GM19463 (cell line): ENCODE measurements at regions not wholly inside any gene's neighbourhood (a gene's known extent, or its start where the extent isn't known, plus 50 kb on each side); places are given as distances from the start of the nearest gene placed in this dataset.

ENCODE experiments used
- ATAC-seq: cut with Tn5 transposase; IDR thresholded peaks from one replicate; pipeline ENCODE4 v1.9.1; 2021; ENCODE audit warnings: mild to moderate bottlenecking, moderate library complexity; ENCODE audit not compliant: unreplicated experiment

DNA sequence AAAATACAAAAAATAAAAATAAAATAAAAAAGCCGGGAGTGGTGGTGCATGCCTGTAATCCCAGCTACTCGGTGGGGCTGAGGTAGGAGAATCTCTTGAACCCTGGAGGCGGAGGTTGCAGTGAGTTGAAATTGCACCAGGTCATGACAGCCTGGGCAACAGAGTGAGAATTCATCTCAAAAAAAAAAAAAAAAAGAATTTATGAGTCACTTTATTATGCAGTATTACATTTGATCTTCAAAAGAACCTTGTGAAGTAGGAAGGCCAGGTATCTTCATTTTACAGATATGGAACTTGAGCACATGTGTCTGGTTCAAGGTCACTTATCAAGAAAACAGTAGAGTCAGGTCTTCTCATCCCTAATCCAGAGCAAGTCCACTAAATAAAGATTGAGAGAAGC is 459.4 kb upstream of the HNRNPA3 start:
- no peak for ATAC-seq

DNA sequence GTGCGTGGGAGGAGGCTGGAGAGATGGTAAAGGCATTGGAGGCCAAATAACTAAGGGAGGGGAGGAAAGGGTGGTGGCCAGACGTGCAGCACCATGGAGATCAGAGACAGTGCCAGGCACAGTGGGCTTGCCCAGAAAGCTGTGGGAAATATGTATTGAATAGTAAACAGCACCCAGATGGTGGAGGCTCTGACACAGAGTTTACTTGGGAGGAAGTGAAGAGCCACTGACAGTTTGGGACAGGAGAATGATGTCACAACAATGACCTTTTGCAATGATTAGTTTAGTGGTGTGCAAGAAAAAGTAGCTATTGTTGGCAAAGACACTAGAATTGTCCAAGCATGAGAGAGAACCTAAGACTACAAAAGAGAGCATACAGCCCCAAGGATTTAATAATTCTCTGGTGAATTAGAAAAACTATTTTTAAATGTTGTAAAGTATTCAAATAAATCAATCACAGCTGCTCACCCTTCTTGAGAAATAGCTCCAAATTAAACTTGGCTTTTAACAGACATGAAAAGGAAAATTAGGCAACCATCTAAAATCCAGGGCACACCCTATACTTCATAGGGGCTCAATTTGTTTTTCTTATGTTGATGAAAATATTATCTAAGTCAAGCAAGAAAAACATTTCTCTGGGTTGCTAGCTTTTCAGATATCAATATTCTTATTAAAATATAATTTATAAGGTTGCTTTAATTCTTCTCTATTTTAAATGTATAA is 458.7 kb upstream of the HNRNPA3 start:
- ATAC-seq = no peak

DNA sequence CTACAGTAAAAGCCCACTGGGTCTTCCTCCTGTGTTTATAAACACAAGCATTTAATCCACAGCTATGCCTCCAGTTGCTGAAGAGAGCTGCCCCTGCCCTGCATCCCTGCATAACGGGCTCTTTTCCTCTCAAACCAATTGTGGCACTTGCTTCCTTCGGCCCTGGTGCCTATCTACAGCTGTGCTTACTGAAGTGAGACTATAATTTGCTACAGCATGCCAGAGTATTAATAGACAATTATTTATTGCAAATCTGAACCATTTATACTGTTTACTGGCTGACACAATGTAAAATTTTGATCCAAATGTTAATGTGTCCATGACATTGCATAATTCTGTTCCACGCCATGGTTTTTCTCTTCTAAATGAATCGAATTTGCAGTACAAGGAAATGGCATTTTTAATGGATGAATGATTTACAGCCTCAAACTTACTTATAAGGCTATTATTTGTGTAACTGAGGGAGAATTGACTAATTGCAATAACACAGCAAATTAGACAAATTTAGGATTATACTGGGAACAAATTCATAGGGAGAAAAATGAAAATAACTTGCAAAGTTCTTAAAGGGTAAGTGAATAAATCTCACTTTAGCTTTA is 457.0 kb upstream of the HNRNPA3 start:
- no peak for ATAC-seq

DNA sequence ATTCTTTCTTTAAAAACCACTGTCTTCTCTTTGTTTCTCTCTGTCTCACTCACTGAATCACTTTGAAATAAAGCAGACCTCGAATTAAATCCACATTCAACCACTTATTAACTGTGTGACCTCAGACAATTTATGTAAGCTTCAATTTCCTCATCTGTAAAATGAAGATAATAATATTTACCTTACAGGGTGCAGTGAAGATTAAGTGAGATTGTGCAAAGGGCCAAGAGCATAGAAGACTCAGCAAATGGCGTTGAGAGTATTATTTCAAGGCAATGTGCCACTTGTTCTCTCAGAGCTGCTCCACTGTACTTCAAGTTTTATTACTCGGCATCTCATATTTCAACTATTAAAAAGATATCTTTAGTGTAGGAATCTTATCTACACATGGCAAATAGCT is 454.2 kb upstream of the HNRNPA3 start:
- ATAC-seq = no peak

DNA sequence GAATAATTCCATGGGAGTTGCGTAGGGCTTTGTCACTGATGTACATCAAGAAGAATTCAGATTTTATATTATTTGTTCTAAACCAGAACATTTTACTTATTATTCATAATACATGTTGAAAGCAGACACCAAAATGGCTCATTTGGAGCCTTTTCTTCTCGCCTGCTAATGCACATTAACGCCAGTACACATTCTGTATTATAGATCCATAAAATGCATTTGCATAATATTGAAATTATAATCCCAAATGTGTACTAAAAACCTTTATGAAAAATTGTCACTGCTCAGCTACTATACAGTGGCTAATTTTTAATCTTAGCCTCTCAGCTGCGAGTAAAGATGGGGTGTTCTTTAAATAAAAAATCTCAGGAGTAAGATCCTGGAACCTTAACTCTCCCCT is 452.2 kb upstream of the HNRNPA3 start:
- no peak for ATAC-seq

DNA sequence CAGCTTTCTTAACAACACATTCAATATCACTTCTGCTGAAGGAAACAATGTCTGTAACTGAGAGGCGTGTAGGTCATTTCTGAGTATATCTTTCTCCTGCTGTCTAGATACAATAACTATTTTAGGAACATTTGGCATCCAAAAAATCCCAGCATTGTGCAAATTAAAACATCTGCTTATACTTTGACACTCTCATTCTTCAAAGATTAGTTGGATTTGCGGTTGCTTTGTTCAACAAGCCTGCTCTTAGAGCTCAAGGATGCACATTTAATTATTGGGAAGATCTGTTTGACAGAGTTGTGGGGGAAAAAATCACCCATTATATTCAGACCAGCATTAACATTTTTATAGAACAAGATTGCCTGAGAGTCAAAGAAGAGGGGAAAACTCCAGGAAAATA is 449.5 kb upstream of the HNRNPA3 start:
- ATAC-seq = no peak

DNA sequence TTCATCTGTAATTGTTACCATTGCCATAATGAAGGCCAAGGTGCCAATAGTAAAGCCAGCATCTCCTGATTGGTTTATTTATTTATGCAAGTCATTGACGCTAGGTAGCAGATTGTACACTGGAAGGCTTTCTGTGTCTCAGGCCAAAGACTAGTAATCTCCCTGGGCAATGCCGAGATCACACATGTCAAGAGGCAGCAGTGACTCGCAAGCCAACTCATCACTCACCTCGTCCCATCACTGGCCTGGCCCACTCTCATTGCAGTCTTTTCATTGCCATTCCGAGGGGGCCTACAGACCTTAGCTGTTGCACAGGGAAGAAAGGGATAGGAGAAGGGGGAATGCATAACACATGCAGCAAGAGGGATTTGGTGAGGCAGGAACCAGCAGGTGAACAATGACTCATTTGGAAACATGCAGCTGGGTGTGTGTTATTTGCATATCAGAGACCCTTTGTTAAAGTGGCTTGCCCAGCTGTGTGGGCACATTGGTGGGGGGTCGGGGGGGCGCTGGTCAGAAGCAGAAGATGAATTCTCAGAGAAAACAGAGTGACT is 448.7 kb upstream of the HNRNPA3 start:
- ATAC-seq = peak; percentile 79

DNA sequence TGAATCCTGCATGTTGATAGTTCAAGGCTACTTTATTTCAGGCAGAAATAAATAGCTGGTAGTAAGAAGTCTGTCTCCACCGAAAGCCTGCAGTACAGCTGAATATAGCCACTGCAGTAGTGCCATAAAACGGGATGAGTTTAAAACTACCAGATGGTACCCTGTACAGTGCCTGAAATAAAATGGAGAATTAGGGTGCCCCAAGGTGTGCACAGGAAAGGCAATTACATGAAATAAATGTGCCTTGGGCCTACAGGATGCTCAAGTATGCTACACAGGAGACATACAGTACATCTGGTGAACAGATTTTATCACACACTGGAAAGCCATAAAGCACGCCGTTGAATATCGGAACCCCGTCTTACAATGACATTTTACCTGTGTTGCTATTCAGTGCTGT is 447.7 kb upstream of the HNRNPA3 start:
- no peak for ATAC-seq

DNA sequence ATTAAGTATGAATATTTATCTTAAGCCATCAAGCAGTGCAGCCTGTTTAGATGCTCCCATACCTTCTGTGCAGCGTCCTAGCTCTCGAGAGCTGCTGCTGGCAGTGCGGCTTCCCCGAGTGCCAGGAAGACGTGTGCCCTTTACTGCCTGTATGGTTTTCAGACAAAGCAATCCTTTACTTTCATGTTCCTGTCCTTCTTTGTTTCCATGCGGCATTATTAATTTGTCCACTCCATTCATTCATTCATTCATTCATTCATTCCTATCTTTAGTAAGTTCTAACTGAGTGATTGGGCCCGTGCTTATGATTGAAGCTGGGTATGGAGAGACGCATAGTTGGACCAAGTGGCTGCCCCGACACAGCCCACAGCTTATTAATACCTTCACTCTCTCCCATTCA is 446.6 kb upstream of the HNRNPA3 start:
- no peak for ATAC-seq

DNA sequence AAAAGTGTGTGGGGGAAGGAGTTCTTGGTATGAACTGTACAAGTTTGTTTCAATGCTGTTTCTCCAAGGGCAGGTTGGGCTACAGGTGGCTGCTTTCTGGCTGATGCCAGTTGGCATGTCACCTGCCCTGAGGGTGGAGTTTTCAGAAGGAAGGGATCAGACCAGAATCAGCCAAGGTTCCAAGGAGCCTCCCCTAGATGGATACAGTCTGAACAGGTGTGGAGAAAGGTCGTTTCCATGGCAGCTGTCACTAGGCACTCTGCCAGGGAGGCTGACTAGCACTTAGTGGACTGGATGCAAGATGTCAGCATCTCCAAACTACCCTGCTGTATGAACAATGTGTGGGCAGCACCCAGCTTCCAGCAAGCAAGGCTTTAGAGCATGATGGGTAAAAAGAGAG is 444.4 kb upstream of the HNRNPA3 start:
- ATAC-seq = no peak

DNA sequence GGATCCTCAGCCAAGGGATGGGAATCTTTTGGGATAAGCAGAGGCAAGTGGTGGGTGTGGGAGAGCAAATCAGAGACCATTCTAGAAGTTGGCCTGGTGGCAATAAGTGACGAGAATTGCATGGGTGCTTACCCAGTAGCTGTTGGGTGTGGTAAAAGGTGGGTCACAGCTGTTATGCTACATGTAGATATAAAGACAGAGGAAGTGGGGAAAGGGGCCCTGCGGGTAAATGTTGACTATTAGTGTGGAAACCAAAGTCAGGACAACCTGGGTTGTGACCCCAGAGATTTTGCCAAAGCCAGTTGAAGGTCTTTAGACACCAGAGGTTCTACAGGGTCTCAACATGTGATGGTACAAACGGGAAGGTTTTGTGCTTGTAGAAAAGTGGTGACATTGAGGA is 443.6 kb upstream of the HNRNPA3 start:
- ATAC-seq = no peak

DNA sequence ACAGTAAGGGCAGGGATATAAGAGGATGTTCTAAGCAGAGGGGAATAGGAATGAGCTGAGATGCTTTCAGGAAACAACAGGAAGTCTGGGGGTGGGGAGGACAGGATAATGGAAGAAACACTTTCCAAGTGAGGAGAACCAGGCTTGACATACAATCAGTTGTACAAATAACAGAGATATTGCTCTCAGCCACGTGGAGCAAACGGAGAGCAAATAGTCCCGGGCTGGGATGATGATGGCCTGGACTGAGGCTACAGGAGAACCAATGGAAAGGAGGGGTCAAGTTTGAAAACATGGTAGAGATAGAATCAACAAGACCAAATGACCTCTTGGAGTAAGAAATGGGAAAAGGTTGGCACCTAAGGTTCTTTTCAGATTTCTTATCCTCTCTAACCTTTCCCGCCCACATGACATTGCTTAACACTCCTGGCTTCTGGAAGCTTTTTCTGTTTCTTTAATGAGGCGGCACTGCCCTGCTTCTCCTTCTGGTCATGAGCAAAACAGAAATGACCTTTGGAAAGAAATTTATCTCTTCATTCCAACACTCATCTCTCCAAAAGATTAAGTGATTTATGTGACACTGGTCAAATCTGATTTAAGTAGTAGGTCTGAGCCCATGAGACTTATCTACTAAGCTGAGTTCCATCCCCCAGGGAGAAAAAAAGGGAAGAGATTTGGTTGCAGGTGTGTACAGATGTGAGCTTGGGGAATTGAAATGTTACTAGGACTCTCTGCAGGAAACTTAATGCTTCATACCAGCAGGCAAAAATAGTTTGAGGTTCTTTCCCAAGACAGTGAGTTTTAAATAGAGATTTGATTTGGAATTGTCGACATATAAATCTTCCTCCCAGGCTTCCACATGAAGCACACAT is 442.9 kb upstream of the HNRNPA3 start:
- ATAC-seq = no peak

DNA sequence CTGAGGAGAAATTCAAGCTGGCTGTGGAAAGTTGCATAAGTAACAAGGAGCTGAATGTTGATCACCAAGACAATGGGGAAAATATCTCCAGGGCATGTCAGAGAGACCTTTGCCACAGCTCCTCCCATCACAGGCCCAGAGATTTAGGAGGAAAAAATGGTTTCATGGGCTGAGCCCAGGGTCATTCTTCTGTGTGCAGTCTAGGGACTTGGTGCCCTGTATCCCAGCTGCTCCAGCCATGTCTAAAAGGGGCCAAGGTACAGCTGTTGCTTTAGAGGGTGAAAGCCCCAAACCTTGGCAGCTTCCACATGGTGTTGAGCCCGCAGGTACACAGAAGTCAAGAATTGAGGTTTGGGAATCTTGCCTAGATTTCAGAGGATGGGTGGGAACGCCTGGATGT is 439.8 kb upstream of the HNRNPA3 start:
- no peak for ATAC-seq

DNA sequence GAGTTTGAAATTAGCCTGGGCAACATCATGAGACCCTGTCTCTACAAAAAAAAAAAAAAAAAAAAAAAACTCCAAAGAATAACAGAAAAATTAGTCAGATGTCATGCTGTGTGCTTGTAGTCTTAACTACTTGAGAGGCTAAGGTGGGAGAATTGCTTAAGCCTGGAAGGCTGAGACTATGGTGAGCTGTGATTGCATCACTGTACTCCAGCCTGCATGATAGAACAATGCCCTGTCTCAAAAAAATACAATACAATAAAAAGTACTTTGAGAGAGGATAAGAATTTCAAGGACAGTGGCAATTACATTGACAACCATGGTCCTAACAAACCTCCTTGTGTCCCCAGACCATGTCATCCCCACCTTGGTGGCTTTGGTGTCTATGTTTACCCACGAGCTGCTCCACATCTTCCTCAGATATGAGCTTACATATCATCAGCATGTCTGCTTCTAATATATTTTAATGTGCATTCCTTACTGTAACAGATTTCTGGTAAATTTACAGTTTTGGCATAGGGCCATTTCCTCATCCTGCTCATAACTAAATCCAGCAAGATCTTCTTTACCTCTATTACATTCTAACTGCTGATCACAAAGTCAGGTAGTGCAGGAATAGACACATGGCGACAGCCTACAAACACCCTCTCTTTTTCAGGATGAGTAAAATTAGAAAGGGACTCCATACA is 437.7 kb upstream of the HNRNPA3 start:
- ATAC-seq = no peak

DNA sequence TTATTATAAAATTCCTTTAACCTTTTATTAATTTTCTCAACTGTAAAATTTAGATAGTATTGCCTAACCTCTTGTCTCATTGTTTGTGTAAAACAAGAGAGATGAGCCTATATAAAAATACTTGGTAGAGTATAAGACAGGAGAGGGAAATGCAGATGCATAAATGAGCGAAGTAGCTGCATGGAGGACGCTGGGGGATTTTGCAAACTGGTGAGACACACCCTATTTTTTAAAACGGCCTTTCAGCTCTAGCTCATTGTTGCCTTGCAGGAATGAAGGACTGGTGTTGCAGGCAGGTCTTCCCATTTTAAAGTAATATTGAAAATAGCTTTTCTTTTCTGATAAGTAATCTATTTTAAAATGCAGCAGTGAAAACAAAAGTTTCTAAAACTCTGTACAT is 435.3 kb upstream of the HNRNPA3 start:
- ATAC-seq = no peak

DNA sequence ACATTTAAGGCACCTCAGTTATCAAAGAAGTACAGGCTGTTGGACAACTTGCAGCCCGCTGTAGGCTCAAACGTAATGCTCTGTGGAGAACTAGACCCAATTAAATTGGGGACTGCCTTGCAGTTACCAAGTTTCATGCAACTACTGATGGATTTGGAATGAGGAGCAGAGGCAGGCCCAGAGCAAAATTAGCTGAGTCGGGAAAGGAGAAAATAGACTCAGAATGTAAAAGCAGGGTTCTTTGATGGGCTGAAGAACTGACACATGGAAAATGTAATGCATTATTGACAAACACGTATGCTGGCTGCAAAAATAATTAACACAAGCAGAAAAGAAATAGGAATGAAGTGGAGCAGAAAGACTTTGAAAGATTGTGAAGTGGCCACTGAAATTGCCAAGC is 432.7 kb upstream of the HNRNPA3 start:
- ATAC-seq = no peak

DNA sequence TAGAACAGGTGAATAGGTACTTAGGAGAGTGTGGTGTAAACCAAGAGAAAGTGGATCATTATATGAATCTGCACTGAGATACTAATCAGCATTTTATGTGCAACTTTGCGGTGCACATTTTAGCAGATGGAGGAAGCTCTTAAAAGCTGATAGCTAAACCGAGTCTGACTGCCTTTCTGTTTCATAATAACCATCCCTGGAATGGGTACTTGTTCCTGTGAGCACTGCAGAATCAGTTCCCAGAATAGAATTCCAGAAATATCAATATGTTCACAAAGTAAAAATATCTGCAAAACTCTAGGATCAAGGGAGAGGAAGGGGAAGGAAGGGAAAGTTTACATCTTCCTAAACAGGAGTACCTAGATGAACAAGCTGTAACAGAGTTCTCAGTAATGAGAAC is 432.2 kb upstream of the HNRNPA3 start:
- ATAC-seq = no peak

DNA sequence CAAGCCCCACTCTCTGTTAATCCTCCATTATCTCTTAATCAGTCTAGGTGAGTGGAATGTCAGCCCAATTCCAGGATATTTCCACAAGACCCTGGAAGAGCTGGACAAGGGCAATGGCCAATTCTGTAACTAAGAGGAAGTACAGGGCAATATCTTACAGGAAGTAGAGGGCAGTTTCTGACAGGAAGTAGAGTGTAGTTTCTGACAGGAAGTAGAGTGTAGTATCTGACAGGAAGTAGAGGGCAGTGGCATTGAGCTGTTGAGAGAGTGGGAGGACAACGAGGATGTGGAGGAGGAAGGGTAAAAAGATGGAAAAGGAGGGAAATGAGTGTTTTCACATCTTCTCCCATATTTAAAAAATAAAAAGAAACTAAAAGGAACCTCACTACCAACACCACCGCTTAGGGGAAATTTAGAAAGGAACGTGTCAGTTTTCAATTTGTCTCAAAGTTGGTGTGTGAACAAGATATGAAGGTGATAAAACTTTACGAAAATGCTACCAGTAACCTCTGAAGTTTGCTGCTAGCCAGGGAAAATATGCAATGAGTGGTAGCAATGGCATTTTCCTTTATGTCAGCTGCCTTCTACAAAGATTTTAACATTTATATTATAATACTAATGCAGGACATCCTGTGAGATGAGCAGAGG is 430.9 kb upstream of the HNRNPA3 start:
- no peak for ATAC-seq

DNA sequence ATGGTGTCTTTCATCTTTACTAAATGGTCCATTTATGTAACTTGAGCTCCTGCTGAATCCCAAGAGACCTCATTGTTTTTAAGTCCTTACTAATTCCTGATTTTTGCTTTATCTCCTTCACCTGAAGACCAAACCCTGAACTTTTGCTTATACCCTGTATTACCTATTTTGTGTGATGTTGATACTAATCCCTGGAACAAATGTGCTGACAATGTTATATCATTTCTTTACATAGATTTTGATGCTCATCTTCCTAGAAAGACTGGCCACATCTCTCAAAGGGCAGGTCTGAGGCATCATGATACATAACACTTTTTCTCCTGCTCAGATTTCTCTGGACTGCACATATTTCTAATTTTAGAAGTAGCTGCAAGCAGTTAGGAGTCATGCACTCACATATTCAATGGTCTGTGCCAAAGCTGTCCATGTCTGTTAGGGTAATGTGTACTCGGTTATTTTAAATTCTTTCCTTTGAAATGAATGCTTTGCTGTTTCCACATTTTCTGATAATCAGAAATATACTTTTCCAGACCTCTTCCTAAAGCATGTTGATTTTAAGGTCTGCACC is 427.9 kb upstream of the HNRNPA3 start:
- no peak for ATAC-seq

DNA sequence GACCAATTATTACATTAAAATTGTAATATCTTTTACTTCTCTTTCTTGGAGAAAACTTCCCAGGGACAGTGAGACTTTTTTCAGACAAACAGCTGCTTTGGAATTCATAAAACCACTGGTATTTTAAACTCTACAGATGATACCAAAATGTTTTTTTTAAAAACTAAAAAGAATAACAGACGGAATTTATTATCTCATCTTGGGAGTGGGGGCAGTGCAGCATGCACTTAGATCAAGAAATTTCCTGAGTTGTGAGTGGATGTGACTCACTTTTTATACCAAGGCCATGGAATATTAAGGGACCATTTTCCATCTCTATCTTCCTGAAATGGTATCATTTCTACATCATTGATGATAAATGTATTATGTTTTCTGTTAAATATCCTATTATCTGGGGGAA is 422.8 kb upstream of the HNRNPA3 start:
- ATAC-seq = no peak
